Prostate gland (tissue), 2 donors: ENCODE measurements at regions not wholly inside any gene's neighbourhood (a gene's known extent, or its start where the extent isn't known, plus 50 kb on each side); places are given as distances from the start of the nearest gene placed in this dataset.

ENCODE experiments used
- DNase-seq: peaks from one replicate; pipeline ENCODE4 v3.0.0-alpha.2; 2019; ENCODE audit warnings: low spot score
- H3K27ac ChIP-seq, 2 donors: fragments of 200-600 bp; sonication (generic); 2 replicates each; pipeline ENCODE4 v1.5.1; 2017 to 2019
- H3K27me3 ChIP-seq: fragments of 200-600 bp; sonication (generic); replicated peaks from 2 replicates; pipeline ENCODE4 v1.5.1; 2019; ENCODE audit not compliant: insufficient read depth
- H3K36me3 ChIP-seq, 2 donors: fragments of 200-600 bp; sonication (generic); 1 replicate in 1 of 2; 2 replicates in 1 of 2; pipeline versions ENCODE4 v1.5.1 to v1.8.1; 2017 to 2019
- H3K4me1 ChIP-seq: fragments of 200-600 bp; sonication (generic); replicated peaks from 2 replicates; pipeline ENCODE4 v1.5.1; 2019
- H3K4me3 ChIP-seq, 2 donors: fragments of 200-600 bp; sonication (generic); 2 replicates each; pipeline ENCODE4 v1.5.1; 2017 to 2019
- H3K9me3 ChIP-seq: fragments of 200-600 bp; sonication (generic); 2 replicates; pipeline ENCODE4 v1.5.1; 2017
- CTCF ChIP-seq, 4 experiments: fragments of 200-600 bp in 2 of 4; fragments of 450-650 bp in 2 of 4; sonication (generic) in 2 of 4; IDR thresholded peaks; 1 replicate in 3 of 4; 2 replicates in 1 of 4; pipeline ENCODE4 v1.5.1; 2016 to 2019; ENCODE audit warnings: antibody characterized with exemption in 4 of 4, mild to moderate bottlenecking in 2 of 4, moderate library complexity in 2 of 4
- POLR2A ChIP-seq: fragments of 450-650 bp; IDR thresholded peaks from one replicate; pipeline ENCODE4 v1.6.1; 2016; ENCODE audit warnings: antibody characterized with exemption, mild to moderate bottlenecking
- POLR2AphosphoS5 ChIP-seq: sonication (generic); formaldehyde crosslinking; IDR thresholded peaks from one replicate; pipeline ENCODE4 v1.6.1; 2017; ENCODE audit warnings: antibody characterized with exemption
- WGBS: methylation state at CpG from one replicate; pipeline ENCODE4 v1.1.5; 2018; 5-methylcytosine and 5-hydroxymethylcytosine counted together
- intact Hi-C: fragments of 100-400 bp; cut with DNase I; formaldehyde crosslinking; loops from one replicate; pipeline ENCODE4 v1.14.2; 2022

DNA sequence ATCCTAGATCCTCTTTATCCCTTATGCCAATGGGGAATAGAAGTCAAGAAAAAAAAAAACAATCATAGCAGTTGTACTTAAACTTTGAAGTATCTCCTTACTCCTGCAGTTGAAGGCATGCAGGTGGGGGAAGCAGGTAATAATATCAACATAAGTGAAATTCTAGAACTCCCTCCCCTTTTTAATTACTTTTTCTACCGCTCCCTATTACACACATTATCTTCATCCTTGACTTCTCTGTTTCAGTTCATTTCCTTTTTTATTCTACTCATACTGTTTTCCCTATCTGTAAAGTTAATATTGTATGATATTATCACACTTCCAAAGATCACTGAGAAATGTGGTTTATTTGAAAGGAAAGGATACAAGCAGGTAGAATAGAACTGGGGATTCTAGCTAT is 962.0 kb downstream of the PLA2G4A start:
- TF ChIP-seq POLR2AphosphoS5: no peak
- TF ChIP-seq POLR2A: no peak
- TF ChIP-seq CTCF (IDR thresholded peaks at IDR 0.05): no peak
- Histone ChIP-seq H3K27ac (no peak overlapping the region), H3K4me3 (no peak overlapping the region), H3K36me3 (no peaks in the 10 kb centered on the region), H3K9me3 (no peaks in the 10 kb centered on the region), H3K4me1 (no peaks in the 10 kb centered on the region), H3K27me3 (no peaks in the 10 kb centered on the region)
- no peak for DNase-seq
- intact Hi-C loops: no loop called here
- WGBS: 92% methylated on average over 1 of the region's 1 CpG

DNA sequence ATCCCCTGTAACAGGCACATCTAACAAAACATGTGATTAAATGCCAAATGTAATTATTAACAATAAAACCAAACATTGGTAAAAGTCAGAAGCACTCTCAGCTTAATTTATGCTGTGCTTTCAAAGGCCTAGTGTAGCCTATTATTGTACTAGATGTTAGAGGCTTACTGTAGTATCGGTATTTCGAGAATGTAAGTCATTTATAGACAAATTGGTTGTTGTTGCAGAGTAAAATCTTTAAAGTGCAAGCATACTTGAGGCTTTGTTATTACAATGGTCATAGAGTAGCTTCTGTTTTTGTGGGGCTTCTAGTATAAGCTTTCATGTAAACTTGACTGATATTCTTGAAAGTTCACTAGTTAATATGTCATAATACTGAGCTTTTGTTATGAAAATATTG is 965.8 kb downstream of the PLA2G4A start:
- intact Hi-C loops: no loop called here
- no peak overlapping the region for H3K4me3 ChIP-seq
- no peaks in the 10 kb centered on the region for H3K4me1 ChIP-seq
- no peak for TF ChIP-seq CTCF (IDR thresholded peaks at IDR 0.05)
- TF ChIP-seq POLR2A: no peak
- no peak for TF ChIP-seq POLR2AphosphoS5
- DNase-seq: no peak
- 54% methylated on average over 2 of the region's 2 CpGs for WGBS
- H3K27me3 ChIP-seq: no peaks in the 10 kb centered on the region
- H3K36me3 ChIP-seq: no peaks in the 10 kb centered on the region
- H3K27ac ChIP-seq: no peak overlapping the region
- H3K9me3 ChIP-seq: no peaks in the 10 kb centered on the region

DNA sequence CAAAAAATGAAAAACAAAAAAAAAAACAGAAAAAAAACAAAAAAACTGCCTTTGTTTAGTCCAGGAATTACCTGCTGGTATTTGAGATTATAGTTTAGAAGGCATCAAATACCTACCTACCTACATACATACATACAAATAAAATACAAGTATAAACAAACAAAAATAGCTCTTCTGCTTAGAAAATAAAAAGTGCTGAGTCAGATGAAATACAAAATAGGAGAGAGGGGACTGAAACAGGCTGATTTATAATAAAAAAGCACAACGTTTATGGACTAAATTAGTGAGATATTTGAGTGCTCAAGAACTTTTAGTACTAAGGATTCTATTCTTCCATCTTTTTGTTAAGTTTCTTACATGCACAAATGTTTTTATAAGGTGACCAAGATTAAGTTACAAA is 980.8 kb downstream of the PLA2G4A start:
- WGBS: 51% methylated on average over 1 of the region's 1 CpG
- DNase-seq: no peak
- no peak overlapping the region for H3K27ac ChIP-seq
- H3K27me3 ChIP-seq: no peaks in the 10 kb centered on the region
- no peak for TF ChIP-seq CTCF (IDR thresholded peaks at IDR 0.05)
- TF ChIP-seq POLR2A: no peak
- TF ChIP-seq POLR2AphosphoS5: no peak
- no peaks in the 10 kb centered on the region for H3K9me3 ChIP-seq
- H3K36me3 ChIP-seq: no peaks in the 10 kb centered on the region
- H3K4me3 ChIP-seq: no peak overlapping the region
- H3K4me1 ChIP-seq: no peaks in the 10 kb centered on the region
- intact Hi-C loops: no loop called here

GRCh38 chr1:187816646-187817045 is 987.9 kb downstream of the PLA2G4A start:
- Histone ChIP-seq H3K27me3 (no peaks in the 10 kb centered on the region), H3K36me3 (no peaks in the 10 kb centered on the region), H3K9me3 (no peaks in the 10 kb centered on the region), H3K27ac (no peak overlapping the region), H3K4me1 (no peaks in the 10 kb centered on the region), H3K4me3 (no peak overlapping the region)
- intact Hi-C loops: no loop called here
- no peak for DNase-seq
- TF ChIP-seq POLR2AphosphoS5 (no peak), CTCF (IDR thresholded peaks at IDR 0.05) (no peak), POLR2A (no peak)
- WGBS: 54% methylated on average over 2 of the region's 2 CpGs

GRCh38 chr1:187817782-187818181 is 989.0 kb downstream of the PLA2G4A start:
- H3K4me1 ChIP-seq: no peaks in the 10 kb centered on the region
- no peaks in the 10 kb centered on the region for H3K36me3 ChIP-seq
- no peaks in the 10 kb centered on the region for H3K27me3 ChIP-seq
- intact Hi-C loops: no loop called here
- H3K9me3 ChIP-seq: no peaks in the 10 kb centered on the region
- no peak overlapping the region for H3K27ac ChIP-seq
- H3K4me3 ChIP-seq: no peak overlapping the region
- TF ChIP-seq POLR2A (no peak), POLR2AphosphoS5 (no peak), CTCF (IDR thresholded peaks at IDR 0.05) (no peak)
- 96% methylated on average over 5 of the region's 5 CpGs for WGBS
- DNase-seq: no peak
